WTC11 (cell line): ENCODE measurements at regions not wholly inside any gene's neighbourhood (a gene's known extent, or its start where the extent isn't known, plus 50 kb on each side); places are given as distances from the start of the nearest gene placed in this dataset.

Experiments
- CTCF ChIP-seq: fragments of 200-600 bp; IDR thresholded peaks from 2 replicates; pipeline ENCODE4 v1.8.0; 2022; ENCODE audit warnings: antibody characterized with exemption
- NR2C2 ChIP-seq: sonication (generic); formaldehyde crosslinking; IDR thresholded peaks from 2 replicates; pipeline ENCODE4 v1.8.0; 2022; ENCODE audit warnings: mild to moderate bottlenecking, missing genetic modification reagents
- TEAD4 ChIP-seq: sonication (generic); formaldehyde crosslinking; IDR thresholded peaks from 2 replicates; pipeline ENCODE4 v1.8.0; 2022; ENCODE audit warnings: mild to moderate bottlenecking, missing genetic modification reagents
- USF1 ChIP-seq: sonication (generic); formaldehyde crosslinking; IDR thresholded peaks from 2 replicates; pipeline ENCODE4 v1.8.0; 2022; ENCODE audit warnings: mild to moderate bottlenecking, missing genetic modification reagents

- TF ChIP-seq CTCF: no peak
- TF ChIP-seq NR2C2: no peak
- no peak for TF ChIP-seq USF1 (CRISPR knock-in tag)
- TF ChIP-seq TEAD4 (CRISPR knock-in tag): no peak
These were observed 143.3 kb upstream of the RADX start for GRCh38 chrX:106468433-106468832.
